ENCODE measurements at regions not wholly inside any gene's neighbourhood (a gene's known extent, or its start where the extent isn't known, plus 50 kb on each side); places are given as distances from the start of the nearest gene placed in this dataset.

DNA sequence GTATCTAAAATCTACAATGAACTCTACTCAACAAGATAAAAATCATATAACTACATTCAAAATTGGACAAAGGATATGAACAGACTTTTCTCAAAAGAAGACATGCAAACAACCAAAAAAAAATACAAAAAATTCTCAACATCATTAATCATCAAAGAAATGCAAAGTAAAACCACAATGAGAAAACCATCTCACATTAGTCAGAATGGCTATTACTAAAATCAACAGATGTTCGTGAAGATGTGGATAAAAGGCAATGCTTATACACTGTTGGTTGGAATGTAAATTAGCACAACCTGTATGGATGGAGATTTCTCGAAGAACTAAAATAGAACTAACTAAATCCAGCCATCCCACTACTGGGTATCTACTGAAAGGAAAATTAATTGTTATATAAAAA is 1080.8 kb downstream of the AMY1C start:
- no peak for DNase-seq (ENCODE audit: low spot score)

DNA sequence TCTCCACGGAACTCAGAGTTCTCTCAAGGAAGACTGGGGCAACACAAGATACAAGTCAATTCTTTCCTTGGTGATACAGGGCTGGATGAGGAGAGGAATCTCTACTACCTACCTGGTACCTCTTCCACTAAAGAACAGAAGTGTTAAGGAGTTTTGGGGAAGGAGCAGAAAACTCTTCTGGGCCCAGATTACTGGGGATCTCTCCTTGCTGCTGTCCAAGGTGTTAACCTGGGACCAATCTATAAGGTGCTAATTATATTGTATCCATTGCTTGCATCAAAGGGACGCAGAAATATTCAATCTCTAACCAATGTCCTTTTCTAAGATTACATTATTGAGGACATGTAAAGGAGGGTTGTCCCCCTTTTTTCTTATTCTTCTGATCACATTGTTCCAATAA is 1102.5 kb downstream of the AMY1C start:
- DNase-seq (ENCODE audit: low spot score) = no peak

DNA sequence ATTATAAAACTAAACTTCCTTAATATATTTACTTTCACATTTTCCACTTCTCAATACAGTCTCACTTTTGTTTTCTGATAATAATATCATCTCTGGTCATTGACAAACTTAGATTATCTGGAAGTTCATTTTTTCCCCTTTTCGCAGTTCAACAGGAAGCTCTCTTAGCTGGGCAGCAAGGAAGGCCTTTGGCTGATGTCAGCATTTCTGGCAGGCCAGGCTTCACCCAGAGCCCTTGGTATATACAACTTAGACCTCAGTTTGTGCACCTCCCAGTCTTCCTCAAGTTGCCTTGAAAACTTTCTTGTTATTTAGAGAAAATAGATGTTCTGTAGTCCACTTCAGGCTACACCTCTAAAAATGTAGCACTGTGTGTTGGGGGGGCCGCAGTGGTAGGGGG is 1103.6 kb downstream of the AMY1C start:
- no peak for DNase-seq (ENCODE audit: low spot score)

DNA sequence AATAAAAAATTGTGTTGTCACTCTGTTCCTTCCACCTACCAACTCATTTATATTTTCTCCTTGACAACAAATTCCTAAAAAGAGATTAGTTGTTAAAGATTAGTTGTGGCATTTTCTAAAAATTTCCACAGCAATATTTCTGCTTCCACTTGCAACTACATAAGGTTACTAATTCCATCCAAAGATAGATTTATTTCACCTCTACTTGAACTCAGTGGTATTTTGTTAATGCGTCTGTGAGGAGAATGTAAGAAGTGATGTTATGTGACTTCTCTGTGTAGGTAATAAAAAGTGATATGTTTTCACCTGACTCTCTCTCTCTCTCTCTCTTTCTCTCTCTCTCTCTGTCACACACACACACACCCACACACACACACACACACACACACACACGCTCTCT is 1104.8 kb downstream of the AMY1C start:
- DNase-seq (ENCODE audit: low spot score) = no peak

DNA sequence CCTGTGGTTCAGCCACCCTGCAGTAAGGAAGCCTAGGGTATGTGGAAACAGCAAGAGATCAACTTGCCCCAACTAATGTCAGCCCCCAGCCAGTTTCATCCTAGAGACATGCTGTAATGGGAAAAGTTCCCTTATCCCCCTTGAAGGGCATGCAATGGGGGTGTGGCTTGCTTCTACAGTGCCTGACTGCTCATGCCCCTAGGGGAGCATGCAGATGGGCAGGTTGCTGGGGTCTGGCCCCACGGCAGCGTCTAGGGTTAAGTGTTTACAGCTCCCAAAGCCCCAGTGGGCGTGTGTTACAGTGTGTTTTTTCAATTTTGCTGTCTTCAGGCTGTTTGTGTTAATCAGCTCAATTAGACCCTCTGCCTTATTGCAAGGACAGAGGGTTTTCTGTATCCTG is 1105.9 kb downstream of the AMY1C start:
- DNase-seq (ENCODE audit: low spot score) = no peak

DNA sequence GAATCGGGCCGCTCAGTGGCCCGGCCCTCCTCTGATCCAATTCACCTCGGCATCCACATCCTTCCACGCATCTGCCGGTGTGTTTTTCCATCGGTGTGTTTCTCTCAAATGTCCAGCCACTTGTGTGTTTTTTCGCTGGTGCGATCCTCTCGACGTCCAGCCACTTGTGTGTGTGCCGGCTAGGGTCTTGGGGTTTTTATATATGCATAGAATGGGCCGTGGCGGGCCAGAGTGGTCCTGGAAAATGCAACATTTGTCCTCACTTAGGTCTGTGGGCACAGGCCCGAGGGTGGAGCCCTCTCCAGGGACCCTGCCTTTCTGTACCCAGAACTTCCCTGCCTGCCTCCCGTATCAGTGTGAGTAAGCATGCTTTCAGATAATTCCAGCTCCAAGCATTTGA is 1106.4 kb downstream of the AMY1C start:
- no peak for DNase-seq (ENCODE audit: low spot score)

DNA sequence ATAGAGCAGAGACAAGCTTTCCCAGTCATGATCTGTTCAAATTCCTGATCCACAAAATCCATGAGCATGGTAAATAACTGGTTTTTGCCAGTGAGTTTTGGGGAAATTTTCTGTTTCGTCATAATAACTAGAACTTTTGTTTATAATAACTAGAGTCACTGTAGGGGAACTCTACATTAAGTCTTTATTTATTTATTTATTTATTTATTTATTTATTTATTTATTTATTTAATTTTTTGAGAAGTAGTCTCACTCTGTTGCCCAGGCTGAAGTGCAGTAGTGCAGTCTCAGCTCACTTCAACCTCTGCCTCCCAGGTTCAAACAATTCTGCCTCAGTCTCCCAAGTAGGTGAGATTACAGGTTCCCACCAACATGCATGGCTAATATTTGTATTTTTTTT is 1106.8 kb downstream of the AMY1C start:
- DNase-seq (ENCODE audit: low spot score) = no peak

DNA sequence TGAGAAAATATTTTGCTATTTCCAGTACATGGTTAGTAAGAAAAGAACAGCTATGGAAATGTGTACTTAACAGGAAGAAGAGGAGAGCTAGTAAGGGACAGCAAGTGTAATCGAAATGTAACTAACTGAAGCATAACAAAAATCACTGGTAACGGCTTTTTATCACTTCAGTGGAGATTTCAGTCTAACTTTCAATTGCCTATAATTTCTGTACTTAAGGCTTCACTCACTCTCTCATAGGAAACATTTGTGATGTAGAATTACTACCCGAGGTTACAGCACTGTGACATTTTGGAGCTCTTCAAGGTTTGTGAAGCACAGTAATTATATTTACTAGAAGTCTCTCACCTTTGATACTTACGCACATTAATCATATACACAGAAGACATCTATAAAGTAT is 1119.1 kb downstream of the AMY1C start:
- no peak for DNase-seq (ENCODE audit: low spot score)

DNA sequence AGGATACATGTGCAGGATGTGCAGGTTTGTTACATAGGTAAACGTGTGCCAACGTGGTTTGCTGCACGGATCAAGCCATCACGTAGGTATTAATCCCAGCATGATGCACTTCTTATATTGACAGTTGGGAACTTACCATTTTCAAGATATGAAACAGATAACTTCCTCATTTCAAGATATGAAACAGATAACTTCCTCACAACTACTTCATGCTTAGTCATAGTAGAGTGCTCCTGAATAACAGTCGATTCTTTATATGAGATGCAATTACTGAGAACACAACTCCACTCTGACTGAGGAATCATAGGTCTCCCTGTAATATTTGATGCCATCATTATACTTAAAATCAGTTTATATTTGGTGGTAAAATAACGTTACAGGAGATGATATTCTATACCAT is 1124.3 kb downstream of the AMY1C start:
- DNase-seq (ENCODE audit: low spot score) = no peak

DNA sequence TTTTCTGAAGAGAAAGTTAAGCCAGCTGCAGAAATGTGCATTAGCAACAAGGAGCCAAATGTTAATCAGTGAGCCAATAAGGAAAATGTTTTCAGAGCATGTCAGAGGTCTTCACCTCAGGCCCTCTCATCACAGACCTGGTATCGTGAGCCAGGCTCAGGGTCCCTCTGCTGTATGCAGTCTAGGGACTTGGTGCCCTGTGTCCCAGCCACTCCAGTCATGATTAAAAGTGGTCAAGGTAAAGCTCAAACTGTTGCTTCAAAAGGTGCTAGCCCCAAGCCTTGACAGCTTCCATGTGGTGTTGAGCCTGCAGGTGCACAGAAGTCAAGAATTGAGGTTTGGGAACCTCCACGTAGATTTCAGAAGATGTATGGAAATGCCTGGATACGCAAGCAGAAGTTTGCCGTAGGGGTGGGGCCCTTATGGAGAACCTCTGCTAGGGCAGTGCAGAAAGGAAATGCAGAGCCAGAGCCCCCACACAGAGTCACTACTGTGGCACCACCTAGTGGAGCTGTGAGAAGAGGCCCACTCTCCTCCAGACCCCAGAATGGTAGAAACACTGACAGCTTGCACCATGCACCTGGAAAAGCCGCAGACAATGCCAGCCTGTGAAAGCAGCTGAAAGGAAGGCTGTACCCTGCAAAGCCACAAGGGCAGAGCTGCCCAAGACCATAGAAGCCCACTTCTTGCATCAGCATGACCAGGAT is 1128.7 kb downstream of the AMY1C start:
- DNase-seq (ENCODE audit: low spot score) = peak; percentile 14

DNA sequence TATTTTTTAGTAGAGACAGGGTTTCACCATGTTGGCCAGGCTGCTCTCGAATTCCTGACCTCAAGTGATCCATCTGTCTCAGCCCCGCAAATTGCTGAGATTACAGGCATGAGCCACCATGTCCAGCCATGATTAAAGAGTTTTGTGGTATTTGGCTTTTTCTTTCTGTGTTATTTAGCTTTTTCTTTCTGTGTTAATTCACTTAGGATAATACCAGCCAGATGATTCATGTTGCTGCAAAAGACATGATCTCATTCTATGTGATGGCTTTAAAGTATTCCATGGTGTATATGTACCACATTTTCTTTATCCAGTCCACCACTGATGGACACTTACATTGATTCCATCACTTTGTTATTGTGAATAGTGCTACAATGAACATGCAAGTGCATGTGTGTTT is 1135.2 kb downstream of the AMY1C start:
- no peak for DNase-seq (ENCODE audit: low spot score)

DNA sequence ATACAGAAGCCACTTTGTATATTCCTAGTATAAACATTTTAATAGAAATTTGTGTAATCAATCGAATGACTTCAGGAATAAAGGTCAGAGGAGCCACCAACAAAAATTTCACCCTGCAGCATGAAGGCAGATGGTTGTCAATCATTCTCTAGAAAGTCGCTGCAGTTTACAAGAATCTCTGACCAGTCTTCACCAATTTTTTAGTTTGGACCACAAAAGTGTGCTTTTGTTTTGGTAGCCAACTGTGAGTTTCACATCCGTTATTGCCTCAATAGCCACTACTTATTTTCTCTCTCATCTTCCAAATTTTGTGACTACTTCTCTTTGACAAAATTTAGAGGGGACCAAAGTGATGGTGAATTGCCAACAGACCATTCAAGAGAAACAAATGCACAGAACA is 1155.6 kb downstream of the AMY1C start:
- no peak for DNase-seq (ENCODE audit: low spot score)

DNA sequence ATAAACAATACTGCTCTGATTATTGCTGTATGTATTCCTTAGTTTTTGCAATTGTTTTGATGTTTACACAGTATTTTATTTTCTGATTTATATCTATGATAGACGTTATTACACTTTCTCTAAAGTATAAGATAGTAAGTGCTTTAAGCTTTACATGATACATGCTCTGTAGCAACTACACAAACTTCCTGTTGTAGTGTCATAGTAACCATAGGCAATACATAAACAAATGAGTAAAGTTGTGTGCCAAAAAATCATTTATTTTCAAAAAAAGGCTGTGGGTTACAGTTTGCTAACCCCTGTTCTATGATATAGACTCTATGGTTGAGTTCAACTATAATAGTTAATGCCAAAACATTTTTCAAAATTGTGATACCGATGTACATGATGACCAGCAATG is 1156.4 kb downstream of the AMY1C start:
- DNase-seq (ENCODE audit: low spot score) = no peak

DNA sequence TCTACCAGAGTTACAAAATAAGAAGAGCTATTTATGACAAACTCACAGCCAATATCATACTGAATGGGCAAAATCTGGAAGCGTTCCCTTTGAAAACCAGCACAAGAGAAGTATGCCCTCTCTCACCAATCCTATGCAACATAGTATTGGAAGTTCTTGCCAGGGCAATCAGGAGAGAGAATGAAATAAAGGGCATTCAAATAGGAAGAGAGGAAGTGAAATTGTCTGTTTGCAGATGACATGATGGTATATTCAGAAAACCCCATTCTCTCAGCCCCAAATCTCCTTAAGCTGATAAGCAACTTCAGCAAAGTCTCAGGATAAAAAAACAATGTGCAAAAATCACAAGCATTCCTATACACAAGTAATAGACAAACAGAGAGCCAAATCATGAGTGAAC is 1169.5 kb downstream of the AMY1C start:
- DNase-seq (ENCODE audit: low spot score) = no peak

DNA sequence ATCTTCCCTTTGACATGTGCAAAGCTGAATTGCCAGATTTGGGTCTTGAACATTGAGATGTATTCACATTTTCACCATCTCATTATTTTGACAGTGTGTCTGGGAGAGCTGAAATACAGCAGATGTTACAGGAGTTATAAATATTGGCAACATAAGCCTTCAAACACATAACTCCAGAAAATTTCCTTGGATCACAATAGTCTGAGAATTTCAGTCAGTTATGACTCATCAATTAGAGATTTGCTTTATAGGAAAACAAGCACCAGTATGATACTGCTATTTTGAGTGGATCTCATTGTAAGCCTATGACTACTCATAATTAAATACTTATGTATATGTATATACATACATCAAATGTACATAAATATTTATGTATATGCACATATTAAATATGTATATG is 1171.8 kb downstream of the AMY1C start:
- no peak for DNase-seq (ENCODE audit: low spot score)

DNA sequence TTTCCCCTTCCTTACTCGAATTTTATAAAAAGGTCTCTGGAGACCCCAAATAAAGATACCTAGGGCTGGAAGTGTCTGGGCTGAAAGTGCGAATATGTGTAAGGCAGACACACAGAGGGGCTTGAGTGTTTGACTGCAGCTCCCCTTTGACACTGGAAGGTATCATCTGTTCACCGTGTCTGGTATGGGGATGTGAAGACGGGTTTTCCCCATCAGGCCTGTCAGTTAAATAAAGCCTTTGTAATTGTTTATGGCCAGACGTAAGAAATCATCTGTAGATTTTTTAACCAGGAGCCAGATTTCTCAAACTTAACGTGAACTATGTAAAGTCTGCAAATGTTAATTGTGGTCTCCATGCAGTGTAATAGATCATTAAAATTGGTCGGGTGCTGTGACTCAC is 1173.4 kb downstream of the AMY1C start:
- no peak for DNase-seq (ENCODE audit: low spot score)

DNA sequence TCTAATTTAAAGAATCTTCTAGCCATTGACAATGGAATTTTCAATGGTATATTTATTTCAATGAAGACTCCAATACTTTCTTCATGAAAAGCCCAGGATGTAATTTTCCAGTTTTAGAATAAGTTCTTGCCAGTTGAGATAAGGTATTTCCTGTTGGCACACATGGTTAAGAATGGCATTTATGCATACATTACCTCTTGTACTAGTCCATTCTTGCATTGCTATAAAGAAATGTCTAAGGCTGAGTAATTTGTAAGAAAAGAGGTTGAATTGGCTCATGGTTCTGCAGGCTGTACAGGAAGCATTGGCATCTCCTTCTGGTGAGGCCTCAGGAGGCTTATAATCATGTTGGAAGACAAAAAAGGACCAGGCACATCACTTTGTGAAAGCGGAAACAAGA is 1179.6 kb downstream of the AMY1C start:
- no peak for DNase-seq (ENCODE audit: low spot score)

DNA sequence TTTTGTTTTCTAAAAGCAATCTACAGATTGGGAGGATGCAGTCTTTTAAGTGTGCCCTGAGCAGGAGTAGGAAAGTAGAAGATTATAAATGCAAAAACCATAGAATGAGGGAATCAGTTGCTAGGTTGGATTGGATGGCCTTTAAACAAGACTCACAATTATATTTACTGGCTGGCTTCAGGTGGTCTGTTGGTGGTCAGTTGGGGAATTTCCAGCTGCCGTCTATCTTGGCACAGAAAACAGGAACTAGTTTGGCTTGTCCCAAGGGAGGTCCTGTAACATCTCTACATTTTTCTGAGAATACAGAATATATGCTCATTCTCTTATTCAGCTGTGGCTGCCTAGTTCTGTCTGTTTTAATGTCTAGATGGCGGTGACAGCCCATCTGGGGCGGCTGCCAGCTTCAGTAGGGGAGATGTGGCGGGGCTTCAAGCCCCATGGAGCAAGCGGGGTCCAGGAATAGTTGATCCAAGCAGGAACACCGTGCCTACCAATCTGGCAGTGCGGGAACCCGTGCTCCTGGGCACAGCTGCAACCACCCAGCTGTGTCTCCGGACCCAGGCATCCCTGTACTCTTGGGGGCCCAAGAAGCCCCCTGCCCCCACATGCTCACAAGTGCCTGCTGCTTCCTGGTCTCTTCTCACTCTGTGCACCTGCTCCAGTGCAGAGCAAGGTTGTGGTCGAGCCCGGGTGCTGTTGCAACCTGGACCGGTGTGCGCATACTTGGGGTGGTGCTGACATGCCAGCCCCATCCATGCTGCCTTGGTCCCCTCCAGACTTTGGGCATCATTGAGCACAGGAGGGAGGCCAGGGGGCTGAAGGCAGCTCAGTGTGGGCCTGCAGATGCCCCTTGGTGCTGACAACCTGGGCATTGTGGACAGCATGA is 1182.6 kb downstream of the AMY1C start:
- no peak for DNase-seq (ENCODE audit: low spot score)

DNA sequence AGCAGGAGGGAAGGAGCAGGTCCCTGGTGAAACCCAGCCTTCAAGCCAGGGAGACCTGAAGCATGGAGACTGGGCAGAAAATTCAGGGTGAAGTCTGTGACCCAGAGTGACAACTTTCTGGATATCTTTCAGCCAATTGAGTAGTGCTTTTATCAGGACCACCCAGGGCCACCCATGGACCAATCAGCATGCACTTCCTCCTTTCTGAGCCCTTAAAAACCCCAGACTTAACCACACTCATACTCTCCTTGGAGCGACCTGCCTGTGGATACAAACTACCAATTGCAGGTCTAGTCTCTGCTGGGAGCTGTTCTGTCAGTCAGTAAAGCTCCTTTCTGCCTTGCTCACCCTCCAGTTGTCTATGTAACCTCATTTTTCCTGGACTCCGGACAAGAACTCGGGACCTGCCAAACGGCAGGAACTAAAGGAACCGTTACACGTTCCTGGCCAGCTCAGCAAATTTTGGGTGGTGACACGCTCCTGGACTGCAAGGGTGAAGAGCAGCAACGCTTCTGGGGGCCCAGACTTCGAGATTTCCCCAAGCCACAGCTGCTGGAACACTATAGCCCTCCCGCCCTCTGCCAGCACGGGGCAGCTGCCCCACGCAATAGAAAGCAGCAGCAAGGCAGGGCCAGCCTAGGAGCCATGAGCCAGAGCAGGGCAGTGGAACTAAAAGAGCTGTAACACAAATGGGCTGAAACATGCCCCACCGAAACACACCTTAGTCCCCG is 1183.4 kb downstream of the AMY1C start:
- DNase-seq (ENCODE audit: low spot score) = no peak

DNA sequence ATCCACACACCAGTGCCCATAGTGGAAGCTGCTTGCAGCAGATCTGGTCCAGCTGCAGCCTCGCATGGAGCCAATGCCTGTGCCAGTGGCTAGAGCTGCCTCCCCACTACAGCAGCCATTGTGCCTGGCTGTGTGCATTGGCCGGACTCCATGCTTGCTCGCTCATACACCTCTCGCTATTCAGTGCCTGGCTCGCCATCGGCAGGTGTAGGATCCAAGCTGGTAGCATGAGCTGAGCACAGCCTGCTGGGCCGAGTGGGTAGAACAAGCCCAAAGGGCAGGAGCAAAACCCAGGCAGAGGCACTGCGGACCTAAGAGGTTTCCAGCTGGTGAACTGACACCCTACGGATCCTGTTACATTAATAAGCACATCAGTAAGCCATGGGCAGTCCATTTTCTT is 1184.1 kb downstream of the AMY1C start:
- no peak for DNase-seq (ENCODE audit: low spot score)

DNA sequence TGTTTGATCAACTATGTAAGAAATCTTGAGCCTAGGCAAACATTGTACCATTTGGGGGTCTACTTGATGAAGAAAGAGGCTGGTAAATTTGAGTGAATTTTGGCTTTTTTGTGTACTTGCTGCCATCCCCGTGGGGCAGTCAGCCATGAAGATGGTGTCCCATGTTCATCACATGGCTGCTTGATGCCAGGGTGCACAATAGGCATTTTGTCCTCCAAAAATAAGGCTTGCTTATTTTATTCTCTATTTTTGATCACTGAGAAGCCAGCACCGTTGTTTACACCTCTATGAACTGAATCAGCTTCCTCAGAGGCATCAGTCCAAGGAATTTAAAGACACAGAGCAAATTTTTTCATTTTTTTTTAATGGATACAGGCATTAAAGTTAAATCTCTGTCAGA is 1195.7 kb downstream of the AMY1C start:
- DNase-seq (ENCODE audit: low spot score) = no peak

DNA sequence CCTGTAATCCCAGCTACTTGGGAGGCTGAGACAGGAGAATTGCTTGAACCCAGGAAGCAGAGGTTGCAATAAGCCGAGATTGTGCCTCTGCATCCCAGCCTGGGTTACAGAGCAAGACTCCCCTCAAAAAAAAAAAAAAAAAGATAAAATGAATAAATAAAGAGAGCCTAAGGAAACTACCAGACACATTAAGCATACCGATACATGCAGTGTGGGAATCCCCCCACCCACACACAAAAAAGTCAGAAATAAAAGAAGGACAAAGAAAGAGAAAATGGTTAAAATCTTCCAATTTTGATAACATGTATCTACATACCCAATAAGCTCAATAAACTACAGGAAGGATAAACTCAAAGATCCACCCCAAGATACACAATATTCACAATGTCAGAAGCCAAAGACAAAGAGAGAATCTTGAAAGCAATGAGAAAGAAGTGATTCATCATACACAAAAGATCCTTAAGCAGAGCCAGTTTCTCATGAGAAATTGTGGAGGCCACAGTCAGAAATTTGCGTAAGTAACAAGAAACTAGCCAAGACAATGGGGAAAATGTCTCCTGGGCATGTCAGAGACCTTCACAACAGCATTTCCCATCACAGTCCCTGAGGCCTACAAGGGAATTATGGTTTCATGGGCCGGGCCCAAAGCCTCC is 1197.0 kb downstream of the AMY1C start:
- no peak for DNase-seq (ENCODE audit: low spot score)

DNA sequence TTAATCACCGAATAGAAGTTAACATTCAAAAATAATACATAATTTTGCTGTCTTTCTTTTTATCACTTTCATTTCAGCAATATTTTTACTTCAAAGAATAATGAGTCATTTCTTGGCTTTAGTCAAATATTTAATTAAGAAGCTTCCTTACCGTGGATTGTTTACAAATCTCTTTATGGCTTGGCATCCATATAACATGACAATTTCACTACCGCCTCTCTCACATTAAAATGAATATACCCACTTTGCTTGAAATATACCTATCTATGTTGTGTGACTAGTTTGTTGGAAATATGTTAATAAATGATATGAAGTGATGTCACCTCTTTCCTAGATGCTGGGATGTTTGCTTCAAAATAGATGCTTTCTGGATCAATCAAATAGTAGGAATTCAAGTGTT is 1203.9 kb downstream of the AMY1C start:
- DNase-seq (ENCODE audit: low spot score) = no peak
